HG03442 (cell line): ENCODE measurements at regions not wholly inside any gene's neighbourhood (a gene's known extent, or its start where the extent isn't known, plus 50 kb on each side); places are given as distances from the start of the nearest gene placed in this dataset.
"Not testable (repeated sequence)": the region's sequence is repeated elsewhere in the genome, so short reads cannot be mapped to it uniquely, and the experiment has no call there.

Experiments used
- ATAC-seq: cut with Tn5 transposase; IDR thresholded peaks from one replicate; pipeline ENCODE4 v1.9.1; 2021; ENCODE audit warnings: mild to moderate bottlenecking, moderate library complexity; ENCODE audit not compliant: unreplicated experiment

DNA sequence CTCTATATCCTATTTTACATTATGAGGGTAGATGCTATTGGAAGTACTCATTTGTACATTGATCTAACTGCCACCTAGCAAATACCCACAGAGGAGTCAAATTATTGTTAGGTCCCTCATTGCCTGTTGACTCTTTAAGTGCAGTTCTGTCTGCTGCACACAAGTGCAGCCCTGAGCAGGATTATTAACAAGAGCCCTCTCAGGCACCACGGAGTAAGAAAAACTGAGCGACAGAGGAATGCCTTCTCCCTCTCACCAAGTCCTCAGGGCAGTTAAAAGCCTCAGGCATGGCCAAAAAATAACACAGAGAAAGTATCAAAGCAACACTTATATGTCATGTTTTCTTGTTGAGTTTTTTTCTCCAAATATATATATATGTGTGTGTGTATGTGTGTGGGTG, 340.0 kb upstream of the NRG3 start:
- ATAC-seq: no peak

GRCh38 chr10:81541517-81541916, 333.5 kb upstream of the NRG3 start:
- no peak for ATAC-seq

DNA sequence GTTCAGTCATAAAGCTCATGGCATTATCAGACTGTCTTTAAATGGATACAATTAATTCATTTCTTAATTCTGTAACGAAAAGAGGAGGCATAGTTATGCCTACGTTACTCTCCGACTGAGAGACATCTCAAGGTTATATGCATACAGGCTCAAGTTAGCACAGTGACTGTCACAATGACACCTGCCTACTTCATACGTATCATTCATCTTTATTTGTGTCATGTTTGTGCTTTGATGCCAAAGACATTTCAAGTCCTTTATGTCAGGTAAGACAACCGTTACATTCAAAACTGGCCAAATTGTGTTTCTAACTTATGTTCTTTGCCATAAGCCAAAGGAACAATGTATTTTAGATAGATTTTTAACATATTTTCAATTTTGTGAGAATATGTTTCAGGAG, 328.8 kb upstream of the NRG3 start:
- no peak for ATAC-seq

DNA sequence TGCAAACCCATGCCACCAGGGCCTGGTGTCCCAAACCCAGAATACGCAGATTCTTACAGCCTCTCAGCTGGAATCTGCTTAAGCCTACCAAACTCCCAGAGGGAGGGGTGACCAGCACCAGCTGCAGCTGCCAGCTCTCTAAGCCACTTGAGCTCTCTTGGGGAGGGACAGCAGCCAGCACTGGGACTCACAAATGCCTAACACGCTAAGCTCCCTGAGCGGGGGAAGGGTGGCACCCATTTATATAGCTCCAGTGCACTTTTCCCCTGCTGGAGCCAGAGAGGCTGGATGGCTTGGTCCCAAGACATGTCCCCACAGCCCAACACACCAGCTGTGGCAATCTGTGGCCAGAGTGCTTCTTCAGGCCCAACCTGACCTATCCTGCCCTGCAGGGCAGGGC, 326.8 kb upstream of the NRG3 start:
- ATAC-seq: no peak

DNA sequence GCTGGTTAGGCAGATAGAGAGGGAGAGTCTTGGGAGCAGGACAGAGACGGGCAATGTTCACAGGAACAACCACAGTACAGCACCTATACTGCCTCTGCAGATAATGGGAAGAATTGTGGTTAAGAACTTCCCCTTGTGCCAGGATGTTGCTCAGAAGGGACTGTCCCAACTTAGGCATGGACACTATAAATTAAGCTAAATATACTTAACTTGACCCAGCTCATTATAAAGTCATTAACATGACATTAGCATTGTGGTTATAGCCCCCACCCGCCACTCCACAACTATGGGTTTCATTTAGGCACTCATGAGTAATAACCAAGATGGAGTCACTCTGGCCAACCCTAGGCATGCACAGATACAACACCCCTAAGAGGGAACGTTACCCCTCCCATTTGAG, 310.9 kb upstream of the NRG3 start:
- ATAC-seq: no peak

DNA sequence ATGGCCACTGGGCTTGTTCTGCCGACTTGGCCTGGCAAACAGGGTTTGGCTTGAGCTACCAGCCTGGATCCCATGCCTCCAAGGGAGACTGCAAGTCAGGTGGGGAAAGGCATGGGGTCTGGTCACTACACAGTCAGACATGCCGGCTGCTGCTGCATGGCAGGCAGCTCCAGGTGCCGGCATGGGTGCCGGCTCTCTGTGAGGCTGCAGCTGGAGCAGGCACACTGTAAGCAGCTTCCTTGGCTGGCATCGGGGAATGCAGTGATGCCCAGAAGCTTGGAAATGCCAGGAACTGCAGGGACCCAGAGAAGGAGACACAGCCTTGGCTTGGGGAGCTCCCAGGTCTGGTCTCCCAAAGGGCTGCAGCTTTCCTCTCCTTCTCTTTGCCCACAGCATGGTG, 305.5 kb upstream of the NRG3 start:
- no peak for ATAC-seq

GRCh38 chr10:81570349-81570748, 304.6 kb upstream of the NRG3 start:
- ATAC-seq: no peak

GRCh38 chr10:81570878-81571794, 303.9 kb upstream of the NRG3 start:
- ATAC-seq: no peak

DNA sequence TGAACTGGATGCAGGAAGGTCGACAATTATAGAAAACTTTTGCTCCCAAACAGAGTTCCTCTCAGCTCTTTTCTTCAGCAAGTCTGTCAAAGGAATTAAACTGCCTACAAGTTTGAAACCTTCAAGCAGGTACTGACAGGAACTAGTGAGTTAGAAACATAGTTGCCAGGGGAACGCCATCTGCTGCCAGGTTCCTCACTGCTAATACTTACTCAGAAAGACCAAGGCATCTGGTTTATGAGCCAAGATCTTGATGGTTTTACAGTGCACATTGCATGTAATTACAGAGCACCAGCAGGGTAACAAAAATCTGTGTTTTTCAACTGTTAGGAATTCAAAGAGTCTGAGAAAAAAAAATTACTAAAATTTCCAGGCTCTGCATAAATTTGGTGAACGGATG, 300.0 kb upstream of the NRG3 start:
- ATAC-seq: no peak

GRCh38 chr10:81576336-81576735, 298.7 kb upstream of the NRG3 start:
- no peak for ATAC-seq

GRCh38 chr10:81594991-81595390, 280.0 kb upstream of the NRG3 start:
- ATAC-seq: no peak

- no peak for ATAC-seq
Observed at GRCh38 chr10:81600185-81600584, 274.8 kb upstream of the NRG3 start.

DNA sequence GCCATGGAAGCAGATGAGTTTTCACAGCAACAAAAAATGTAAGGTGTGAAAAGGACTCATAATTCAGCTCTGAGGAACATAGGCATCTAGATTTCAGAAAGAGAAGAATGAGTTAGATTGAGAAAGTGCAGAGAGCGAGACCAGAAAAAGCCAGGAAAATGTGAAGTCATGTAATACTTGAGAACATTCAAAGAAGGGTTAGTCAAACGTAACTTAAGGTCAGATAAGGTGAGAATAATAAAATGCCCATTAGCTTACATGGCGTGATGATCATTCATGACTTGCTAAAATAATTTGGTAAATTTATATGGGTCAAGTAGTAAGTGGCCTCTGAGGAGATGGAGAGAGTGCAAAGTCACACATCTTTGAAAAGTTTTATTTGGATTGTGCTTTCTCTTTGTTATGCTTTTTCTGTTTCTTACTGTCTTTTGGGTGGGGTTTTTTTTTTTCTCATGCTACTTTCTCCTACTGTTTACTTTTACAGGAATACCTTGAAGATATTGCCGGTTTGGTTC, 271.8 kb upstream of the NRG3 start:
- ATAC-seq: no peak

DNA sequence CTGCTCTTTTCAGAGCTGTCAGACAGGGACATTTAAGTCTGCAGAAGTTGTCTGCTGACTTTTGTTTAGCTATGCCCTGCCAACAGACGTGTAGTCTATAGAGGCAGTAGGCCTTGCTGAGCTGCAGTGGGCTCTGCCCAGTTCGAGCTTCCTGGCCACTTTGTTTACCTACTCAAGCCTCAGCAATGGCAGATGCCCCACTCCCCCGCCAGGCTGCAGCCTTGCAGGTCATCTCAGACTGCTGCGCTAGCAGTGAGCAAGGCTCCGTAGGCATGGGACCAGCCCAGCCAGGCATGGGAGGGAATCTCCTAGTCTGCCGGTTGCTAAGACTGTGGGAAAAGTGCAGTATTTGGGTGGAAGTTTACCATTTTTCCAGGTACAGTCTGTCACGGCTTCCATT, 230.5 kb upstream of the NRG3 start:
- not testable (repeated sequence) for ATAC-seq

DNA sequence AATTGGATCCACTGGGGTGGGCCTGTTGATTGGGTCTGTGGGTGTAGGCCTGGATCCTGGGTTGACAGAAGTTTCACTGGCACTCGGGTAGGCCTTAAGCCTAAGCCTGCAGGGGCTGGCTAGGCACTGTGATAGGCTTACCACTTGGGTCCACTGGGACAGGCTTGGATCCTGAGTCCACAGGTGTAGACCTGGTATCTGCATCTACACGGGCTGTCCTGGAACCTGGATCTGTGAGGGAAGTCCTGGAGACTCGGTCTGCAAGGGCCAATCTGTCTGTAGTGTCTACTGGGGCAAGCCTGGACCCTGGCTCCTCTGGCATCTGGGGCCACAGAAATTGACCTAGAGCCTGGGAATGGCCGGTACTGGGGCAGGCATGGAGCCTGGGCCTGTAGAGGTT, 219.0 kb upstream of the NRG3 start:
- no peak for ATAC-seq

- ATAC-seq: no peak
Observed at GRCh38 chr10:81662837-81663236, 212.2 kb upstream of the NRG3 start.

- ATAC-seq: not testable (repeated sequence)
Observed at GRCh38 chr10:81664800-81665199, 210.2 kb upstream of the NRG3 start.

DNA sequence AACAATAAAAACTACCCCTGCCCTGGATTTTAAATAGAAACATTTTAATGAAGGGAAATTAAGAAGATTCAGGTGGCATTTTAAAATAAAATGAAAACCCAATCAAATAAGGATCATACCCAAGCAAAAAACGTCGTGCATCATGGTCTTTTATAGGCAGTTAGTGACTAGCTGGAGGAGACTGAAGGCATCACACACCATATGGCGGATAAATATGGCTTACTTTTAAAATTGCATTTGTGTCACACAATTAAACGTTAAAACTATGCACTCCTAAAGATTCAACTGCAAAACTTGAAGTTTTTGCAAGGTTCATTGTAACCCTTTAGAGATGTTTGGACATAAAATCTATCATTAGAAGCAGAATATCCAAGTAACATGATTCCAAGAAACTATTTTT, 200.1 kb upstream of the NRG3 start:
- no peak for ATAC-seq

DNA sequence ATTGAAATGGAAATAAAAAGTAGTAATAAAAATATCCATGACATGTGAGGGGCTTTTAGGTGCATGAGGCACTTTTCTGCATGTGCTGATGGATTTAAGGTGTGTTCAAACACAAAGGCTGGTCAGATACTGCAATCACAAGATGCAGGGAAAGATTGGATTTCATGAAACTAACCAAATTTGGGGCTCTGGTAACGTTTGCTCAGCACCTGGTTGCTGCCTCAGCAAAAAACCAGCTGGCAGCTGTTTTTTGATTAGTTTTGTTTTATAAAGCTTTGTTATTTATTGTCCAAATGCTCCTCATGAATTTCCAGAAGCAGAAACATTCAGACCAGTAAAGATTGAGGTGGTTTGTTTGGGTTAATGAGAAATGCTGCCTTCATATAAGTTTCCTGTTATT, 195.7 kb upstream of the NRG3 start:
- no peak for ATAC-seq

DNA sequence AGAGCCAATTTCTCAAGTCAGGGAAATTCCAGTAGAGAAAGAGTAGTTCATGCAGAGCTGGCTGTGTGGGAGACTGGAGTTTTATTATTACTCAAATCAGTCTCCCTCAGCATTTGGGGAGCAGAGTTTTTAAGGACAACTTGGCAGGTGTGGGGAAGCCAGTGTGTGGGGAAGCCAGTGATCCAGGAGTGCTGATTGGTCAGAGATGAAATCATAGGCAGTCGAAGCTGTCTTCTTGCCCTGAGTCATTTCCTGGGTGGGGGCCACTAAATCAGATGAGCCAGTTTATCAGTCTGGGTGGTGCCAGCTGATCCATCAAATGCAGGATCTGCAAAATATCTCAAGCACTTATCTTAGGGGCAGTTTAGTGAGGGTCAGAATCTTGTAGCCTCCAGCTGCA, 194.6 kb upstream of the NRG3 start:
- no peak for ATAC-seq

- ATAC-seq: no peak
Observed at GRCh38 chr10:81688459-81688858, 186.5 kb upstream of the NRG3 start.

- no peak for ATAC-seq
Observed at GRCh38 chr10:81696609-81697388, 178.2 kb upstream of the NRG3 start.
